T47D (cell line): ENCODE measurements at regions not wholly inside any gene's neighbourhood (a gene's known extent, or its start where the extent isn't known, plus 50 kb on each side); places are given as distances from the start of the nearest gene placed in this dataset.

Source experiments
- DNase-seq, 2 experiments: peaks; one replicate each; pipeline versions ENCODE4 v3.0.0 to v3.0.0-alpha.2; 2011 to 2012; ENCODE audit warnings: low read depth in 1 of 2, low spot score in 1 of 2
- JUND ChIP-seq: IDR thresholded peaks from 2 replicates; pipeline ENCODE4 v1.6.1; 2012; ENCODE audit warnings: low read depth
- in situ Hi-C: cut with HindIII; loops from 2 replicates; pipeline ENCODE4 v1.10.0; 2016; ENCODE audit warnings: low sequenced_read_pairs, low pct_unique_long_range_greater_than_20kb

- in situ Hi-C loops = no loop called here
- no peak for TF ChIP-seq JUND
- no peak for DNase-seq
Observed at GRCh38 chr4:11002961-11003360, 318.4 kb upstream of the CLNK start.

- in situ Hi-C loops = no loop called here
- no peak for TF ChIP-seq JUND
- no peak for DNase-seq
Observed at GRCh38 chr4:10998846-10999245, 314.3 kb upstream of the CLNK start.

GRCh38 chr4:10984815-10985214 lies 300.2 kb upstream of the CLNK start:
- TF ChIP-seq JUND = no peak
- in situ Hi-C loops = no loop called here

GRCh38 chr4:10983885-10984640 lies 299.5 kb upstream of the CLNK start:
- no peak for DNase-seq
- in situ Hi-C loops = no loop called here
- no peak for TF ChIP-seq JUND

More at GRCh38 chr4:10984815-10985214, 300.2 kb upstream of the CLNK start:
- peak in 1 of 2 experiments; percentile 32 for DNase-seq

- DNase-seq = no peak
- no peak for TF ChIP-seq JUND
- in situ Hi-C loops = no loop called here
Observed at GRCh38 chr4:10983268-10983667, 298.7 kb upstream of the CLNK start.

GRCh38 chr4:10982305-10982704 lies 297.7 kb upstream of the CLNK start:
- TF ChIP-seq JUND = no peak
- no peak for DNase-seq
- in situ Hi-C loops = no loop called here

GRCh38 chr4:10981576-10981975 lies 297.0 kb upstream of the CLNK start:
- in situ Hi-C loops = no loop called here

GRCh38 chr4:10981096-10981495 lies 296.5 kb upstream of the CLNK start:
- in situ Hi-C loops = no loop called here
- DNase-seq = no peak
- TF ChIP-seq JUND = no peak

More at GRCh38 chr4:10981576-10981975, 297.0 kb upstream of the CLNK start:
- DNase-seq = peak in 1 of 2 experiments; percentile 29
- TF ChIP-seq JUND = no peak

GRCh38 chr4:10979032-10979431 lies 294.5 kb upstream of the CLNK start:
- no peak for DNase-seq
- in situ Hi-C loops = no loop called here
- TF ChIP-seq JUND = no peak

GRCh38 chr4:10977534-10977933 lies 293.0 kb upstream of the CLNK start:
- TF ChIP-seq JUND = no peak
- DNase-seq = no peak
- in situ Hi-C loops = no loop called here

- in situ Hi-C loops = no loop called here
- TF ChIP-seq JUND = no peak
- DNase-seq = no peak
Observed at GRCh38 chr4:10974371-10974770, 289.8 kb upstream of the CLNK start.

GRCh38 chr4:10973686-10974085 lies 289.1 kb upstream of the CLNK start:
- in situ Hi-C loops = no loop called here
- TF ChIP-seq JUND = no peak
- DNase-seq = no peak

- DNase-seq = no peak
- no peak for TF ChIP-seq JUND
- in situ Hi-C loops = no loop called here
Observed at GRCh38 chr4:10971800-10972401, 287.3 kb upstream of the CLNK start.

- in situ Hi-C loops = no loop called here
- no peak for DNase-seq
- TF ChIP-seq JUND = no peak
Observed at GRCh38 chr4:10965196-10965595, 280.6 kb upstream of the CLNK start.
